ENCODE measurements at regions not wholly inside any gene's neighbourhood (a gene's known extent, or its start where the extent isn't known, plus 50 kb on each side); places are given as distances from the start of the nearest gene placed in this dataset.

- no peak for TF ChIP-seq KLF16 (CRISPR knock-in tag; IDR thresholded peaks at IDR 0.05)
- no peak for TF ChIP-seq TOE1 (CRISPR knock-in tag; IDR thresholded peaks at IDR 0.05)
- TF ChIP-seq TBL1XR1 (IDR thresholded peaks at IDR 0.05; ENCODE audit: borderline replicate concordance, low read length, partially characterized antibody): no peak
- TF ChIP-seq ZNF740 (CRISPR knock-in tag; IDR thresholded peaks at IDR 0.05): no peak
- no peak for TF ChIP-seq PREB (CRISPR knock-in tag; IDR thresholded peaks at IDR 0.05)
- no peak for TF ChIP-seq BRF2 (CRISPR knock-in tag; IDR thresholded peaks at IDR 0.05)
- TF ChIP-seq CHCHD3 (CRISPR knock-in tag; IDR thresholded peaks at IDR 0.05): no peak
These were observed 366.4 kb upstream of the FTMT start for GRCh38 chr5:121485281-121485680.
